ENCODE measurements at regions not wholly inside any gene's neighbourhood (a gene's known extent, or its start where the extent isn't known, plus 50 kb on each side); places are given as distances from the start of the nearest gene placed in this dataset.

GRCh38 chr13:46498650-46499049 lies 54.3 kb upstream of the LRCH1 start:
- TF ChIP-seq EGR1 (IDR thresholded peaks at IDR 0.05) (no peak), EP300 (IDR thresholded peaks at IDR 0.05; ENCODE audit: borderline replicate concordance) (no peak), CEBPB (IDR thresholded peaks at IDR 0.05) (no peak), USF1 (IDR thresholded peaks at IDR 0.05) (no peak), RAD21 (IDR thresholded peaks at IDR 0.05; ENCODE audit: low read depth) (no peak)

- TF ChIP-seq EGR1 (IDR thresholded peaks at IDR 0.05) (no peak), MAX (IDR thresholded peaks at IDR 0.05) (no peak), TEAD4 (IDR thresholded peaks at IDR 0.05) (no peak), USF1 (IDR thresholded peaks at IDR 0.05) (no peak), YY1 (IDR thresholded peaks at IDR 0.05; ENCODE audit: low read depth) (no peak), TCF12 (IDR thresholded peaks at IDR 0.05; ENCODE audit: low read depth) (no peak), TAF1 (IDR thresholded peaks at IDR 0.05; ENCODE audit: low read depth) (no peak), EP300 (IDR thresholded peaks at IDR 0.05; ENCODE audit: borderline replicate concordance) (no peak), REST (IDR thresholded peaks at IDR 0.05; ENCODE audit: low read depth) (no peak), CREB1 (IDR thresholded peaks at IDR 0.05; ENCODE audit: low read depth) (no peak), ZBTB7A (IDR thresholded peaks at IDR 0.05; ENCODE audit: low read depth) (no peak), NFIC (IDR thresholded peaks at IDR 0.05) (no peak), RAD21 (IDR thresholded peaks at IDR 0.05; ENCODE audit: low read depth) (no peak)
Measured at GRCh38 chr13:46496086-46496485, 56.9 kb upstream of the LRCH1 start.

GRCh38 chr13:46495651-46496050 lies 57.3 kb upstream of the LRCH1 start:
- no peak for TF ChIP-seq EGR1 (IDR thresholded peaks at IDR 0.05)
- TF ChIP-seq CREB1 (IDR thresholded peaks at IDR 0.05; ENCODE audit: low read depth), result no peak
- TF ChIP-seq USF1 (IDR thresholded peaks at IDR 0.05), result no peak
- no peak for TF ChIP-seq NFIC (IDR thresholded peaks at IDR 0.05)
- no peak for TF ChIP-seq REST (IDR thresholded peaks at IDR 0.05; ENCODE audit: low read depth)
- no peak for TF ChIP-seq EP300 (IDR thresholded peaks at IDR 0.05; ENCODE audit: borderline replicate concordance)
- no peak for TF ChIP-seq MAX (IDR thresholded peaks at IDR 0.05)
- no peak for TF ChIP-seq TAF1 (IDR thresholded peaks at IDR 0.05; ENCODE audit: low read depth)
- no peak for TF ChIP-seq ZBTB7A (IDR thresholded peaks at IDR 0.05; ENCODE audit: low read depth)
- no peak for TF ChIP-seq TCF12 (IDR thresholded peaks at IDR 0.05; ENCODE audit: low read depth)
- TF ChIP-seq YY1 (IDR thresholded peaks at IDR 0.05; ENCODE audit: low read depth), result no peak
- TF ChIP-seq FOXM1 (IDR thresholded peaks at IDR 0.05; ENCODE audit: borderline replicate concordance, low read depth), result no peak
- no peak for TF ChIP-seq RAD21 (IDR thresholded peaks at IDR 0.05; ENCODE audit: low read depth)
- no peak for TF ChIP-seq CEBPB (IDR thresholded peaks at IDR 0.05)
- TF ChIP-seq TEAD4 (IDR thresholded peaks at IDR 0.05), result no peak

- TF ChIP-seq EGR1 (IDR thresholded peaks at IDR 0.05) (no peak), USF1 (IDR thresholded peaks at IDR 0.05) (no peak), NFIC (IDR thresholded peaks at IDR 0.05) (no peak)
Measured at GRCh38 chr13:46495066-46495465, 57.9 kb upstream of the LRCH1 start.

- TF ChIP-seq MAX (IDR thresholded peaks at IDR 0.05) (no peak), USF1 (IDR thresholded peaks at IDR 0.05) (no peak), CEBPB (IDR thresholded peaks at IDR 0.05) (no peak), YY1 (IDR thresholded peaks at IDR 0.05; ENCODE audit: low read depth) (no peak), RAD21 (IDR thresholded peaks at IDR 0.05; ENCODE audit: low read depth) (peak; percentile 83)
Measured at GRCh38 chr13:46492946-46493345, 60.0 kb upstream of the LRCH1 start.
